ENCODE measurements at regions not wholly inside any gene's neighbourhood (a gene's known extent, or its start where the extent isn't known, plus 50 kb on each side); places are given as distances from the start of the nearest gene placed in this dataset.
"Not testable (repeated sequence)": the region's sequence is repeated elsewhere in the genome, so short reads cannot be mapped to it uniquely, and the experiment has no call there.

DNA sequence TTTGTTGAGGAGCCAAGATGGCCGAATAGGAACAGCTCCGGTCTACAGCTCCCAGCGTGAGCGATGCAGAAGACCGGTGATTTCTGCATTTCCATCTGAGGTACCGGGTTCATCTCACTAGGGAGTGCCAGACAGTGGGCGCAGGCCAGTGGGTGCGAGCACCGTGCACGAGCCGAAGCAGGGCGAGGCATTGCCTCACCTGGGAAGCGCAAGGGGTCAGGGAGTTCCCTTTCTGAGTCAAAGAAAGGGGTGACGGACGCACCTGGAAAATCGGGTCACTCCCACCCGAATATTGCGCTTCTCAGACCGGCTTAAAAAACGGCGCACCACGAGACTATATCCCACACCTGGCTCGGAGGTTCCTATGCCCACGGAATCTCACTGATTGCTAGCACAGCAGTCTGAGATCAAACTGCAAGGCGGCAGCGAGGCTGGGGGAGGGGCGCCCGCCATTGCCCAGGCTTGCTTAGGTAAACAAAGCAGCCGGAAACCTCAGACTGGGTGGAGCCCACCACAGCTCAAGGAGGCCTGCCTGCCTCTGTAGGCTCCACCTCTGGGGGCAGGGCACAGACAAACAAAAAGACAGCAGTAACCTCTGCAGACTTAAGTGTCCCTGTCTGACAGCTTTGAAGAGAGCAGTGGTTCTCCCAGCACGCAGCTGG lies 417.7 kb upstream of the POU3F2 start:
- DNase-seq: not testable (repeated sequence)

DNA sequence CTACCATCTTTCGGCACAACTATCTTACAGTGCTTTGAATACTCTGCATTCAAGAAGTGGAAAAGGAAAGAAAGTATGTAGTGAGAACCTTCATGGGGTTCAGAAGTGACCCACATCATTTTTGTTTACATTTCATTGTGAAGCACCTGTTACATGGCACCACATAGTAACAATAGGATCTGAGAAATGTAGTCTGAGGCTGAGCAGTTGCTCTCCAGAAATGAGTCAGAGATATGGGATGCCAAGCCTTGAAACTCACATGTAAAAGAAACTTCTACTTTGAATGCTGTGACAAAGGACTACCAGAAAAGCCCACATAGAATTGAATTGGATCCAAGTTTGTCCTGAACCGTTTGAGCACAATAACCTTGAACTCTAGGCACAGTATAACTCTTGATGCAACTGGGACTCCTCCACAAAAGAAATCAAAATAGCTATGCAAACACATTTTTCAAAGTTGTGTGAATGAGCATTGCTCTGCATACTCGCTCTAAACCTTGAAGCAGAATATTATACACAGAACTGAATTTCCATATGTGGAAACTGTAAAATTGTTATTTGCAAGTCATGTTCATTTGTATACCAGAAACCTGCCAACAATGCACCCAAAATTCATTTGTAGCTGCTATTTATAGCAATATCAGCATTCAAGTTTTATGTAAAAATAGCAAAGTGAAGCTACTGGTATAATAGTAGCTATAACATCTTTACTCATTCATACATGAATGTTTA lies 400.9 kb upstream of the POU3F2 start:
- DNase-seq: no peak

DNA sequence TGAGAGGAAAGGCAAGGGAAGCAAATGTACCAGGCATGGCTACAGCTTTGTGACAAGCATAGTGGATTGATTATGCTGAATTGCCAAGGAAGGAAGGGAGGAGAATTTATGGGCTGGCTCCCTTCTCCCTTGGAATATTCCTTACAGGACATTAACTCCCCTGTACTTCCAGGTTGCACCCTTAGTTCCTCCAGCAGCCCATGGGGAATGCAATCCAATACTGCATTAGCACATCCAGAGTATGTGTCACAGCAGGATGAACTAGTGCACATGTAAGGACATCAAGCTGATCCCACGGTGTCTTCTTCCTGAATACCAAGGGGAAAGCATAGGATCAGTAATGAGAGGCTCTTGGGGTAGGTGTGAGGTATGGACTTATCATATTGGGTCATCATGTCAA lies 390.7 kb upstream of the POU3F2 start:
- DNase-seq: no peak

DNA sequence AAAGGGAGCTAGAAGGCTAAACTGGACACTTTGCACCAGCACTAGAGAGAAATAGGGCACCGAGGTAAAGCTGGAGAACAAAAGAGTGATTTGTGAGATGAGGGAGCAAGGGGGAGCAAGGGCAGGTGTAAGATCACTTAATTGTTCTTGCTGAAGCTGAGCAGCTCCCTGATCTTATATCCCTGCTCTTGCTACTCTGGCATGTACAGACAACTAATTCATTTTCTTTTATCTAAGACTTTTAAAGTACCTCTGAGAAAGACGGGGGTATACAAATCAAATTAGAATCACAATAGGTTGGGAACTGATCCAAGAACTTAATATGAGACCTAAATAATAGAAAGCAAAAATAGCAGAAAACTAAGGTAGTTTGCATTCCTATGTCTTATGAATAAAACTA lies 381.7 kb upstream of the POU3F2 start:
- DNase-seq: no peak

DNA sequence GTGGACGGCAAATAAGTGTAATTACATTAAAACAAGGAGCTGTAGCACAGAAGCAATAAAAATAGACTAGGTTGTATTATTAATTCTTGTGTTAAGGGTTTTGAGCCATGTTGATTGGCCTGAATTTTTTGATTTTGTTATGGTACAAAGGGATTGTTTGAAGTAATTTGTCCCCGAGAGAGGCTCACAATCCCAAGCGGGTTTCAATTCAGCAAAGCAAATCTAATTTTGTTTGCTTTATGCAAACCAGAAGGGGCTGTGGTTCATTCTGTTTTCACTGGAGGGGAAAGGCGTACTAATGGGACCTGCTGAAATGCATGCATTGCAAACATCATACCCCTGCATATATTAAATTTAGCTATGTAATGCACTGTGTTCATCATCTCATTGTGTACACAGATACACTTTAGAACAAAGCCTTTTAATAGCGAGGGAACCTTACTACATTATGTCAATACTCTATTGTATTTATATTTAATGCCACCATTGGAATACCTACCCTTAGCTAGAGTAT lies 379.5 kb upstream of the POU3F2 start:
- no peak for DNase-seq

DNA sequence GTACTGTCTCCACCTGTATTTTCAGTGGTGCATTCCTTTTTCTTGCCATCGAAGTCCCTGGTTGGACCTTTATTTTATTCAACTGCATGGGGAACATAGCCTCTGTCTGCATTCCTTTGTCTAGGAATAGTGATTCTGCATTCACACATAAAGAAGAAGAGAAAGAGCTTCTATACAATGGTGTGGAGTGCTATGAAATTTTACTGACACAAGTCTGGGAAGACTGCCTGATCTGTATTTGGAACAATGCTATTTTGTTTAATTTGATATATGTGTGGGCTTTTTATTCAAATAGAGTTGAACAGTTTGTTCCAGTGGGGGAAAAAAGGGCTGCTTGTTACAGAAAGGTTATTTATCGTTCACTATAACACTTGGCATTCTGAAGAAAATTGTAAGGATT lies 375.7 kb upstream of the POU3F2 start:
- DNase-seq: peak in 3 of 51 donors; percentile 44 to 85 (median 57)

DNA sequence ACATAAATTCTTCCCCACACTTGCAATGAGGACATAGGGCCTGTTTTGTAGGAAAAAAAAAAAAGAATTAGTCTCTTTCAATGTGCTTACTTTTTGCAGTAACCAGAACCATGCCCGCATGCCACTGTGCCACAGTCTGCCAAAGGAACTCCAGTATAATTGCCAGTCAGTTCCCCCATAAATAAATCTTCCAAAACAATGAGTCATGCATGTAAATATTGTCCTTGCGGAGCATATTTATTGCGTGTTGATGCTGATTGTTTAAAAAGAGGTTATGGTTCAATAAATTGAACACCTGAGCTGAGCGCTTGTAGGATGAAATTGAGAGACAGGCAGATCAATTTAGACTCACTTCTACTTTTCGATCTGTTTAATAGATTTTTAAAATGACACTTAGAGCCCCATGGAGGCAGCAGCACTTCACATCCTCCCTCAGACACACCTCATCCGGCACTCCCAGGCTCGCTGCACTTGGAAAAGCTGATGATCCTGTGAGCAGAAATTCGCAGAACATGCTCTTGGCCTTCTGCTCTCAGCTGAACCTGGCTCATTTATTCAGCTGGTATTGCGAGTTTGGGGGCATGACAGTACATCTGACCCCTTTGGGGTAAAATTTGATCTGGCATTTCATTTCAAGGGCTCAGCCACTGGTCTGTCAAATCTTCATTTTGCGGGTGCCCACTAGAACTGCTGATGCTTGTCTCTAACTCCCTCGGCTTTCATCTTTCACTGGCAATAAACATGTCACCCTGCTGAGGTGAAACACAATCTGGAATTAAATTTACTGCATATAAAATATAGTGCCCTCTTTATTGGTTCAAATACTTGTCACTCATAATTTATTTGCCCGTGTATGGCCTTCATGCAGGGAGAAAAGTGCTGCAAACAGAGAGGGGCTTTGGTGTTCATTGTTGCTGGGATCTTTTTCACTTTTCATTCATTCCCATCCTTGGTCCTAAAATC lies 371.1 kb upstream of the POU3F2 start:
- no peak for DNase-seq

DNA sequence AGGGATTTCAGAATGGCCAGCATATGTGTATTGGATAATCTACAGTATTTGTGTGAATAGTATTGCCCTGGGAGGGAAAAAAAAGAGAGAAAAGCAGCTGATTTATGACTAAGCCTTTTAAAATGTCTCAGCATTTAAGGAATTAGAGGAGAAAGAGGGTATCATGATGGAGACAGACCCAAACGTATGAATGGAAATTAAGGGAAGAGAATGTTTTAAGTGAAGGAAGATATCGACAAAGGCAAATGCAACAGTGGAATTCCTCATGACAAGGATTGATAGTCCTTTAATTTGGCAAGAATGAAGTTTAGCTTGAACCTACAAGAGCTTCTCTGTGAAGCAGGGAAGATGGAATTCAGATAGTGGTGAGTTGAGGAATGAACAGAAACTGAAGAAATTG lies 367.3 kb upstream of the POU3F2 start:
- DNase-seq: no peak

DNA sequence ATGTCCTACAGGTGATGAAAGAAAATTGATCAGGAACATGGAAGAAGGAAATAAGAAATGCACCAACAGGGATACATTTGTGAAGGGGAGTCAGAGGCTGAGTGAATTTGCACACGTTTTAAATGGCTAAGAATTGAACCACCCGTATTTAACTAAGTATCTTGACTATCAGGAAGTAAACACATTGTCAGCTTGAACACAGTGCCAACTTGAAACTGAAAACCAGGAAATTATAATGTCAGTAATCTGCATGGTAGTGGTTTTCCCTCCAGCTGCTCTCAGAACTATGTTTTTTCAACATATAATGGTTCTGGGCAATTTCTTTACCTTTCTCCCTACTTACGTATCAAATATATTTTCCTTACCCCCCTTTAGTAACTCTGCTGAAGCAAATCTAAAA lies 366.5 kb upstream of the POU3F2 start:
- no peak for DNase-seq

DNA sequence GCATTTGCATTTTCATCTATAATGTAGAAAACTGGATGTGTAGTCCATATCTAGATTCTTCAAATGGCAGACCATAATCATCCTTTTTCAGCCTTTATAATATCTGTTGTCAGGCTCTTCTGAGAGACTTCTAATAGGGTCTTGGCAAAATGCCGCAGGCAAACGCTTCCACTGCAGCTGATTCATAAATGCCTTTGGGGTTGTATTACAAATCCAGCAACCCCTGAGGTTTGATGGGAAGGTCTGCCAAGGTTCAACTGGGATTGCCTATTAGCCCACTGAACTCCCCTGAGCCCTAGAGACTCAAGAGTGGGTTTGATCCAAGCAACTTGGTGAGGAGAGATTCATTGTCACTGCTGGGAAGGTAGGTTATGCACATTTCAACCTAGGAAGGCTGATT lies 365.2 kb upstream of the POU3F2 start:
- no peak for DNase-seq

DNA sequence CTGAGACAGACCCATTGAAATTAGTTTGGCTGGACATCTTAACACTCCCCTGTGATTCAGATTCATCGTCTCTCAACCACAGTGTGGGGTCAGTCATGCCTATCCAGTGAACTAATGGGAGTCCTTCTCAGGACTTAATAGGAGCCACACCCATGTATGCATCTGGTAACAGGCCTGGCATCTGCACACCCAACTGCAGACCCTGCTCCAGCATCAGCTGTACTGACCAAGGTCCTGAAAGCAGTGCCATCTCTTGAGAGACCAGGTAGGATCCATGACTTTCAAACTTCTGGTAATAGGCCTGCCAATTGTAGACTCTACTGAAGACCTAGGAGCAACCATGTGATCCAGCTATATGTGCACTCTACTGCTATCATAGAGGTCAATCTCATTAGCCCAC lies 363.6 kb upstream of the POU3F2 start:
- DNase-seq: no peak

DNA sequence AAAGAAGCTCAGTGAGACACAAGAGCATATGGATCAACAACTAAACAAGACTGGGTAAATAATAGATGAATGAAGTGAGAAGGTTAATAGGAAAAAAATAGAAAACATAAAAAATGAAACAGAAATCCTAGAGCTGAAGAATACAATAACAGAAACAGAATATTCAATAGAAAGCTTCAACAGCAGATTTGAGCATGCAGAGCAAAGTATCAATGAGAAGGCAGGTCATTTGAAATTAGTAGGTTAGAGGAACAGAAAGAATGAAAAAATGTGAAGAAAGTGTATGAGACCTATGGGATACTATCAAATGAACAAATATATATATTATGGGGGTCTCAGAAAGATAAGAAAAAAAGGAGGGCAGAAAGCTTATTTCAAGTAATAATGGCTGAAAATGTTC lies 362.9 kb upstream of the POU3F2 start:
- no peak for DNase-seq

DNA sequence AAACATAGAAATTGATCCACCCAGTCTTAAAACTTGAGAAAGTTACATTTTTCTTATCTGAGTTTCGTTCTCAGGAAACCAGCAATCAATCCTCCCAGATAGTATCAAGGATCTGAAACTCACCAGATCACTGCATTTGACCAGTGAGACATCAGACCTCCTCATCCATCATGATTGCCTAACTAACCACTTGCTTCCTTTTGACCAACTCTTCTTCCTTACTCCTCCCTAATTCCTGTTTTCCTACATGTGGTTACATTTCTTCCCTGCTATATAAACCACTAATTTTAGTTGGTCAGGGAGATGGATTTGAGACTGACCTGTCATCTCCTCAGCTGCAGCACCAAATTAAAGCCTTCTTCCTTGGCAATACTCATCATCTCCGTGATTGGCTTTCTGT lies 357.1 kb upstream of the POU3F2 start:
- no peak for DNase-seq

DNA sequence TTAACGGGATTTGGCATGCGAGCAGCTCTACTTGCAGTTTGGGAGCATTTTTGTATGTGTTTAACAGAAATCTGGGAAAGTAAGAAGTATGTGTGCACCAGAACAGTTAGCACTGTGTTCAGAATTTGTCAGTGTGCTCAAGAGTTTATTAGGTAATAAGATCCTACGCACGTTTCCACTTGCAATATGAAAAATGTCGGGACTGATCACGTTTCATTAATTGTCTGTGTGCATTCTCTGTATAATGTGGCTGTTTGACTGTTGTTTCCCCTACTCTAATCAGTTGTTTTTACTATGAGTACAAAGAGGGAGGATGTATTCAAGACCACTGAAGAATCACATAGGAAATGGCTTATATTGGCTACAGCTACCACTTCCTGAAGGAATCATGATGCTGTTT lies 349.7 kb upstream of the POU3F2 start:
- DNase-seq: no peak

DNA sequence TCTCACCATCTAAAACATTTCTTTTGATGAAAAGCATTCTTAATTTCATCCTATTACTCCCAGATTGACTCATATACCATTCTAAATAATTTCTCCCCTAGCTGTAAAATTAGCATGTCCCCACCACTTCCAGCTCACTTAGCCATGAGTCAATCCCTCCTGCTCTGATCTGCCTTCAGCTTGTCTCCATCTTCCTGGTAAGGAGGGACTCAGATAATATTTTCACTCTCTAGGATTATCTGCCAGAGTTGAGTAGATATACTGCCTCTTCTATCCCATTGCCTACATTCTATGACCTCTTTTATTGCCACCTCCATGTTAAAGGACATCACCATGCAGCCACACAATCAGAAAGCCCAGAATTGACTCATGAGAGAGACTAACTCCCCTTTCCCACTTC lies 348.8 kb upstream of the POU3F2 start:
- DNase-seq: no peak

DNA sequence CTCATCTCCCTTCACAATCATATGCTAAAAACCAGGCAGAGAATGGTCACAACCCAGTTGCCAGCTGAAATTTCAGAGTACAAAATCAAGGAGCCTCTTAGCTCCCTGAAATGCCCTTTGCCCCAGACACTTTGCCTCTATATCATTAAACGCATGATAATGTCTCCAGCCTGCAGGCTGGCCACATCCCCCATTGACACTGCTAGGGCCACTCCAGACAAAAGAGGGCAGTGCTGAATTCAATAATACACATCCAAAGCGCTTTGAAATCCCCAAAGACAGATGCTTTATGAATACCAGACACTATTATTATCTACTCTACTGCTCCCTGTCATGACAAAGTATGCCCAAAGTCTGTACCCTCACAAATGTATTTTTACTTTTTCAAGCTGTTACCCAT lies 348.3 kb upstream of the POU3F2 start:
- DNase-seq: peak in 2 of 51 donors; percentile 1 to 29

DNA sequence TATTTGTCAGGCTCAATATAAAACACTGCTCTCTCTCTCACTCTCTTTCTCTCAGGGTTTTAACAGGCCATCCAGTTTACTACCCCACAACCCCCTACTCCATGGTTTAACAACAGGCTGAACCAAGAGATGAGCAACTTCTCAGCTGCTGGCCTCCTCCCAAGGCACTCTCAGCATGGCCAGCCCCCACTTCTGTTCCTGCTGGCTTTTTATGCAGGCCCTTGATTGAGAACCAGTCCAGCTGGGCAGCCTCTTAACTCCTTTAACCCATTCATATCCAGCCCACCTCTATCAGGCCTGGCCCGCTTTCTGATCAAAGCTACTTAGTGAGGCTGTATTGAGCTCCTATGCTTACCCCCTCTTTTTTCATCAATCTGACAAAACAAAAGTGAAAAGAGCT lies 346.8 kb upstream of the POU3F2 start:
- peak in 4 of 51 donors; percentile 1 to 10 (median 3) for DNase-seq

DNA sequence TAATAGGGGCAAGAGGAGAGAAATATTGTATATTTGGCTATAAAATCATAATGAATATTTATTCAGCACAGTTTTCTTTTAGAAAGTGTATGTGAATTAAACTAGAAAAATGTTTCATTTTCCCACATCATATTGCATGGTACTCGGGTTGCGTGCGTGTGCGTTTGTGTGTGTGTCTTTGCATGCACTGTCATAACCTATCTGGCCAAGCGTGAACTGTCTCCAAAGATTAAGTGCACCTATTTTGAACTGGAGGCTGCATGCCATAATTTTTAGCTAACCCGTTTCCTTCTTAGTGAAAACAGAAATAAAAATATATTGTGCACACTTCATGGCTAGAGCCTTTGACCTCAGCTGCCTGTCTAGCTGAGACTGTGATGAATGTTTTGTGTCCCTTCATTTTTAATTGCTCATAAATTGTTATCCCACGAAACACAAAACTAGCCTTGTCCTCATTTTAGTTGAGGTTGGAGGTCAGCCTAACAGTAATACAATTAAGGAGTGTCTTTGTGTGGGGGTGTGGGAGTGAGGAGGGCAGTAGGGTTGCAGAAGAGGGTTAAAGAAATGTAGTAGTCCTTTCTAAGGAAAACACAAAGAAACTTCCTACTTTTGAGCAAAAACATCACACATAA lies 336.1 kb upstream of the POU3F2 start:
- DNase-seq: no peak

DNA sequence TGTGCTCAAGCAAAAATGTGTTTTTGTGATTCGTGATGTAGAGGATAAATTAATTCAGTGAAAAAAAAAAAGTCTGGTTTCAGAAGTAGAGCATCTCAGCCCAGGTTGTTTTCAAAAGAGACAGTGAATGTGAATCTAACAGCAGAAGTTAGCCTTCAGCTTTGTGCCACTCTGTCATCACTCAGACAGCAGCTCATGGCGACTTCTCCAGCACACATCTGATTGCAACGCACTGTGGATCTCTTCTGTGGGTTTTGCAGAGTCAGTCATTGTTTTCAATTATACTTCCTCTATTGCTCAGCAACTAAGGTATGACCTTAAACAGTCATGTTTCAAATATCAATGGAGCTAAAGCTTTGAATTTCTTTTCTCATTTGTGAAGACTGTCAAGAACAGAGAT lies 335.5 kb upstream of the POU3F2 start:
- DNase-seq: peak in 2 of 51 donors; percentile 0 to 42

DNA sequence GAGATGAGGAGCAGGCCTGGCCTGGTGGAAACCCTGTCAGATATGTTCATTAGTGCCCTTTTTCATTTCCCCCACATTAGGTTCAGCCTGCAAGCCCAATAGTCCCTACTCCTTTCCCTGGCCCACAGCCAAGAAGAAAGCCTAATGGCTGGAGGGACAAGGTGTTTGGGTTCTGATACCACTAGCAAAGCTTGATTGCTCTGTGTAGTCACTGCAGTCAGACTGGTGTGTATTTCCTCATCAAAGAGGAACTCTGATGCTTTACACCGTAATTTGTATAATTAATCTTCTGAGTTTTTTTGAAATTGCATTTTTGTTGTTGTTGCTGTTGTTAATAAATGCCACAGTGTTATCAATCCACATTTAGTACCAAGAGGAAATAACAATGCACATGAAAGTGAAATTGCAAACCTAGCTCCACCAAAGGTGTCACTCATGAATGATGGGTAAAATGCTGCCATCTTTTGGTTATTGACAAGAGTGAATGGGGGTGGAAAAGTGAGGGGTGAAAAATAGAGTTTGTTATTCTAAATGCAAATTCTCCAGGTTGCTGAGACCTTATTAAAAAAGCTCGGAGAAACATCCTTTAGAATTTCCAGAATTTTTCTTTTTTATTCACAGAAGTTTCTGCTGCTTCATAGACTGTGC lies 320.2 kb upstream of the POU3F2 start:
- DNase-seq: peak in 2 of 51 donors; percentile 1 to 23

DNA sequence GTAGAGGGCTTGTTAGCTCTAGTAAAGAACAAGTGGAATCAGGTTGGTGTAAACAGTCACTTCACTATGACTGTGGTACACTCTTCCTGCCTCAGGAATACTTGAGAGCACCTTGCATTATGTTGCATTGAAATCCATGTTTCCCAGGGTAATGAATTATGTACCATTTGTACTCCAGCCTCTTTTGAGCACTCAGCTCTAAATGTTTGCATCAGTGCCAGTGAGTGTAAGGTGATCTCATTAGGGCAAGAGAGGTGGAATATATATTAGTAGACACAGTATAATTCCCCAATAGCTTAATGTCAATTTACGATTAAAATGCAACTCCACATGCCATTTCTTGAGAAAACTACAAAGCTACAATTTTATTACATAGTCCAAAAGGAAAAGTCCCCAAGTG lies 319.6 kb upstream of the POU3F2 start:
- no peak for DNase-seq
